ENCODE measurements at regions not wholly inside any gene's neighbourhood (a gene's known extent, or its start where the extent isn't known, plus 50 kb on each side); places are given as distances from the start of the nearest gene placed in this dataset.

DNA sequence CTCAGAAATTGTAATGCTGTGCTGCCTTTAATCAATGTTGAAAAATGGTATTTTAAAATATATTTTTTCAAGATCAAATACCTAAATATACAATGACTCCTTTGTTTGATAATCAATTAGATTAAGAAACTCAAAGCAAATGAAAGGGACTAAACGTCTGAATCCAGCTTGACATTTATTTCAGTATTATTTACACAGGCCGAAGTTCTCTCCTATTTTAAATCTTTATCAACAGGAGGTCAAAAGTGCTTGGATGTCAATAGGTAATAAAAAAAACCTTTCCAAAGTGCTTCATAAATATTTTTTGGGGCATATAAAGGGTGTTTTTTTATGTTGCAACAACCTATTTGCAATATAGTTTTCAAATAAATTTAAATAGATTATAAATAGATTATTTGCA is 1201.7 kb upstream of the SLC39A10 start:
- TF ChIP-seq, protein P1, sequence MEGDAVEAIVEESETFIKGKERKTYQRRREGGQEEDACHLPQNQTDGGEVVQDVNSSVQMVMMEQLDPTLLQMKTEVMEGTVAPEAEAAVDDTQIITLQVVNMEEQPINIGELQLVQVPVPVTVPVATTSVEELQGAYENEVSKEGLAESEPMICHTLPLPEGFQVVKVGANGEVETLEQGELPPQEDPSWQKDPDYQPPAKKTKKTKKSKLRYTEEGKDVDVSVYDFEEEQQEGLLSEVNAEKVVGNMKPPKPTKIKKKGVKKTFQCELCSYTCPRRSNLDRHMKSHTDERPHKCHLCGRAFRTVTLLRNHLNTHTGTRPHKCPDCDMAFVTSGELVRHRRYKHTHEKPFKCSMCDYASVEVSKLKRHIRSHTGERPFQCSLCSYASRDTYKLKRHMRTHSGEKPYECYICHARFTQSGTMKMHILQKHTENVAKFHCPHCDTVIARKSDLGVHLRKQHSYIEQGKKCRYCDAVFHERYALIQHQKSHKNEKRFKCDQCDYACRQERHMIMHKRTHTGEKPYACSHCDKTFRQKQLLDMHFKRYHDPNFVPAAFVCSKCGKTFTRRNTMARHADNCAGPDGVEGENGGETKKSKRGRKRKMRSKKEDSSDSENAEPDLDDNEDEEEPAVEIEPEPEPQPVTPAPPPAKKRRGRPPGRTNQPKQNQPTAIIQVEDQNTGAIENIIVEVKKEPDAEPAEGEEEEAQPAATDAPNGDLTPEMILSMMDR (IDR thresholded peaks at IDR 0.05 in 4 of 5, conservative IDR thresholded peaks at IDR 0.05 in 1 of 5), result no peak
- no peak for TF ChIP-seq POLR2A (IDR thresholded peaks at IDR 0.05)
